GM18499 (cell line): ENCODE measurements at regions not wholly inside any gene's neighbourhood (a gene's known extent, or its start where the extent isn't known, plus 50 kb on each side); places are given as distances from the start of the nearest gene placed in this dataset.

Experiments
- ATAC-seq: cut with Tn5 transposase; IDR thresholded peaks from one replicate; pipeline ENCODE4 v1.9.1; 2021; ENCODE audit warnings: moderate number of reproducible peaks; ENCODE audit not compliant: insufficient read depth, unreplicated experiment

- ATAC-seq = no peak
Observed at GRCh38 chr3:88369767-88370166, 220.0 kb downstream of the C3orf38 start.

DNA sequence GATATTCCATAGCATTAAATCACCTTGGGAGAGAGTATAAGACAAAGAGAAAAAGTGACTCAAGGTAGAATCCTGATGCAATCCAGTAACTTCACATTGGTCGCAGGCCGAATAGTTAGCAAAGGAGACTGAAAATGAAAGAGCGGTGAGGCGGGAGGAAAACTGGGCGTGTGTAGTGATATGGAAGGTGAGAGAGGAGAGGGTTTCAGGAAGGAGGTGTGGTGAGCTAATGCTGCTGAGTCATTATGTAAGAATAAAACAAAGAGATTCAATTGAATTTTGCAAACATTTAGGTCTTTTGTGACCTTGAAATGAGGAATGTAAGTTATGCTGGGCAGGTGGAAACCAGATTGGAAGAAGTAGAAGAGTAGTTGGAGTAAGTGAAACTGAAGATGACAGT lies 235.3 kb downstream of the C3orf38 start:
- ATAC-seq = peak; percentile 84

GRCh38 chr3:88398581-88398980 lies 248.8 kb downstream of the C3orf38 start:
- no peak for ATAC-seq

- no peak for ATAC-seq
Observed at GRCh38 chr3:88403319-88403718, 253.6 kb downstream of the C3orf38 start.

DNA sequence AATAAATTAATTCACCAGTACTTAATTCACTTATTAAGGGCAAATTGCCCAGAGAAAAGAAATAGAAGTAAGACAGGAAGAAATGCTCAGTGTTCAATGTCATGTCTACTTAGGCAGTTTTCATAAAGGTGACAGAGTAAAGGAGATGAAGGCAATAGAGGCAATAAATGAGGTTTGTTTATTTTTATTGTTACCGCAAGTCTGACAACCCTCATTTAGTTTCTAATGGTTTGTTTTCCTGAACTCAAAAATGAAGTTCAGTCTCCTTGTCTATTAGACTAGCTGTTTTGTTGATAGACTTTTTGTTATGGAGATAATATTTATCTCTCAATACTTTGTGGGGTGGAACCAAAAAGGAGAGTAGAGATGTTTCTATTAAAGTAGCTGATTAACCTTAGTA lies 258.3 kb downstream of the C3orf38 start:
- ATAC-seq = no peak

DNA sequence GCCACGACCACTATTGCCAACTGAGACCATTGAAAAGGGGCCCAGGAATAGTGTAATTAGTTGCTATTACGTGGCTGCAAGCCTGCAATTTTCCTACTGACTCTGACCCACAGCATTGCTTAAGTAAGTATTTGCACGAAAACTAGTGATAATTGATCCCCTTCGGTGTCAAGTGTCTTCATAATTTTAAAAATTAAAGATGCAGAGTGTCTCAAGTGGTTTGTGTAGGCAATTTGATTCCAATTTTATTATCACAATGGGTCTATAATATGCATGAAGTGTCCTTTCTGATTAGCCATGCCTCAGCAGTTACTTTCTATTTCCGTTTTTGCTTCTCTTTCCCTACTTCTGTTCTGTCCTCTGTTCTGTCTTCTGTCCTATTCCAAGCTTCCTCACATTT lies 259.2 kb downstream of the C3orf38 start:
- no peak for ATAC-seq

DNA sequence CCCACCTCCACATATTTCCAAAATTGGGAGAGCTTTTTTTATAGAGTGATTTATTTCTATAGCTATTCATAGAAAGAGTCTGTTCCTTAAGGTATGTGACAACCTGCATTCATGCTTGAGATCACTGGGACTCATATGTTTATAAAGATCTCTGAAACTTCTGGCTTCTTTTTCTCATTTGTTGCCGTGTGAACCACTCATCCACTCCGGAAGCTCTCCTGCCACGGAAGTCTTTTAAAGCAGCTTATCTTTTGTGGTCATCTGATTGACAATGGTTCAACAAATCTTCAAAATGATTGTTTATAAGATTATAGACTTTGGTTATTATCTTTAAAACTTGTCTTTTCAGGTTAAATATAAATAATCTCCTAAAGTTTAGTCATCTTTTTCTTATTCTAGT lies 260.5 kb downstream of the C3orf38 start:
- ATAC-seq = no peak

DNA sequence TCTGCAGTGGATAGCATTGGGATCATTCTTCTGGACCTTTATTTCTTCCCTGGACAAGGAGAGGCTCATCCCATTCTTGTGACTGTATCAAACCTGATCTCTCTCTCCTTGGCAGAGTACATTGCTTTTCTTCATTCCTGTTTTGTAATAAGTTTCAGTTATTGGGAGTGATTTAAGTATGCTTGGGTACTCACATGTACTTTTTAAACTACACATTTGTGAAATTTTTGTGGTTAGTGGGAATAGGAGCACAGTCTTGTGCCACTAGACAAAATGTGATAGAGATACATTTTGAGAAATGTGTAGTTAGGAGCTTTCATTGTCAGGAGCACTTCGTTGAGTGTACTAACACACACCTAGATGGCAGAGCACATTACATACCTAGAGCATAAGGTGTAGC lies 262.6 kb downstream of the C3orf38 start:
- no peak for ATAC-seq

- ATAC-seq = no peak
Observed at GRCh38 chr3:88416436-88416835, 266.7 kb downstream of the C3orf38 start.

- ATAC-seq = no peak
Observed at GRCh38 chr3:88418219-88418618, 268.5 kb downstream of the C3orf38 start.

DNA sequence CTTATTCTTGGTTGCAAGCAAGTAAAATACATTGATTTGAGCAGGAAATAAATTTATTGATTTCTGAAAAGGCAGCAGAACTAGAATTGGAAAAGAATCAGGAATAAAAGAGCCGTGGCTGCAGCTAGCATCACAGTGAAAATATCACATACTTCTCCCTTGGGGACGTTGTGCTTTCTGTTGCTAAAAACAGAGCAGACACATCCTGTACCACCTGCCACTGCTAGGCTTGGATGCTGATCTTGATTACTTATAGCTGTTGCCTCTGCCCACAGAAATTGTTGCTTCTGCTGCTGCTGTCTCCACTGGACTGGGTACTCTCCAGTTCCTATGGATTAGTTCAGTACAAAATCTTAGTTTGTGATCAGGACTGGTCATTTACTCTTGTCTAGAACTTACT lies 283.8 kb downstream of the C3orf38 start:
- peak; percentile 99 for ATAC-seq

DNA sequence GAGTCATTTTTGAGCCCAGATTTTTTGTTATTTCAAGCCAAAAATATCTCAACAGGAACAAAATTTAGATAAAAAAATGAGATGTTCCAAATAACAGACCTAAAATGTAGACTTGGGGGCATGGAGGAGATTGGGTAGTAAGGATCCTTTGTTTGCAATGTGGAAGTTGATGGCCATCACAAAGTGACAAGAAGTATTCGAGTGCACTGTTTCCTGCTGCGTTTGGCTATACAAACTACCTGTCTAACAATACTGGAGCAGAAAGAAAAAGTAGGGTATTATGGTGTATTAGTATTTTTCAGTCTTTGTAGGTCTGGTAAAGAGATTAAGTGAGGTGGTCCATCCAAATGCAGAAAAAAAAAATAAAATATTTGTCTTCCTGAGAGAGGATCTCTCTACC lies 284.2 kb downstream of the C3orf38 start:
- no peak for ATAC-seq

DNA sequence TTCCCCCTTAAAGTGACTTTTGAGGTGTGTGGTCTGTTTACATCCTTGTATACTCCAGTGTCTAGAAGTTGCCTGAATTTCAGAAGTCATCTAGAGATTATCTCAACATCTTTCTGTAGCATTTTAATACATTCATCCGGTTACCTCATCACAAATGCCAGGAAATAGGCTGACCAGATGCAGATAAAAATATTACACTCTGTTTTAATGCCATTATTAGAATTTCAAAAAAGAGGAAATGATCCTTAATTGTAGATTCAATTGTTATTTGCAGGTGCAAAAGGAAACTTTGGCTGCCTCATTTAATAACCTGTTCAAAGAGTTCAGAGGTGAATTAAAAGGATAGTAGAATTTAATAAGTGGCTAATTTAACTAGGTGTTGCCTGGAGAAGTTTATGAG lies 290.9 kb downstream of the C3orf38 start:
- peak; percentile 70 for ATAC-seq

DNA sequence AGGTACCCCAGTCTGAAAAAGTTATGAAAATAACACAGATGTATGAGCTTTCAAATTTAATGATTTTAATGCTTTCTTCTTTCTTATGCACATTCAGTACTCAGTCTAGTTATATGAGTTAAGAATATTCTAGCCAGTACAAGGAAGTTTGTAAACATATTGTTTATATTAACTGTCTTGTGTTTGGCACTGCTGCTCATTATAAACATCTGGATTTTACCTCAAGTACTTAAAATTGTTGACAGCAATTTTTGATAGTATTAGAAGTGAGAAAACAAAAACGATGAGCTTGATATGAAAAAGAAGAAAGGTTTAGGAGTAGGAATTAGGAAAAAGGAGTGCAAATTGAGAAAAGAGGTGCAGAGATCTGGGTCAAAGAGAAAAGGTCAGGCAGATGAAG lies 293.3 kb downstream of the C3orf38 start:
- ATAC-seq = no peak

GRCh38 chr3:88444251-88444650 lies 294.5 kb downstream of the C3orf38 start:
- no peak for ATAC-seq

DNA sequence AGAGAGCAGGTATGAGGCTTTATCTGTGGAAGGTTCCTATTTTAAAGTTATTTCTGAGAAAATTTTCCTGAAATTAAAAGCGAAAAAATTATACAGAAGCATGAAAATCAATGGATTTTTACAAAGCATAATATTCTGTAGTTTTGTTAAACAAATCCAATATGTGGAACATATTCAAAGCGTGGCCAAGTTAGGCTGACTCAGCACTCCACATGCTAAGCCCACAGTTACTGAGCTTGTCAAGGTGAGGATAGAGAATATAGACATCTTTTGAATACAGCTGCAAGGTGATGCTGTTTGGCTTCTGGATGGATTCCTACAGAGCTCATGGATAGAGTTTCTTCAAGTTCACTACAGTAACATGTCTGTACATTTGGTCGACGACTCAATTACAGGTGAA lies 302.5 kb downstream of the C3orf38 start:
- no peak for ATAC-seq

- no peak for ATAC-seq
Observed at GRCh38 chr3:88460369-88460768, 310.6 kb downstream of the C3orf38 start.

GRCh38 chr3:88462230-88462629 lies 312.5 kb downstream of the C3orf38 start:
- ATAC-seq = no peak

- no peak for ATAC-seq
Observed at GRCh38 chr3:88467191-88467590, 317.4 kb downstream of the C3orf38 start.

GRCh38 chr3:88469216-88469615 lies 319.5 kb downstream of the C3orf38 start:
- no peak for ATAC-seq

GRCh38 chr3:88478460-88478859 lies 328.7 kb downstream of the C3orf38 start:
- ATAC-seq = no peak

- no peak for ATAC-seq
Observed at GRCh38 chr3:88480822-88481221, 331.1 kb downstream of the C3orf38 start.

- ATAC-seq = no peak
Observed at GRCh38 chr3:88485001-88485400, 335.2 kb downstream of the C3orf38 start.
